Right lobe of liver (tissue), 4 donors: ENCODE measurements at regions not wholly inside any gene's neighbourhood (a gene's known extent, or its start where the extent isn't known, plus 50 kb on each side); places are given as distances from the start of the nearest gene placed in this dataset.

Source experiments
- CTCF ChIP-seq, 4 donors: fragments of 200-600 bp in 3 of 4; fragments of 450-650 bp in 1 of 4; IDR thresholded peaks; one replicate each; pipeline versions ENCODE4 v1.5.1 to v1.8.0; 2016 to 2022; ENCODE audit warnings: antibody characterized with exemption in 4 of 4, mild to moderate bottlenecking in 2 of 4
- POLR2A ChIP-seq: fragments of 450-650 bp; IDR thresholded peaks from one replicate; pipeline ENCODE4 v1.6.1; 2017; ENCODE audit warnings: antibody characterized with exemption, mild to moderate bottlenecking
- donor health status: DM: no; HTN: no; CAD: no.
- donor health status: DM: no; HTN: no; CAD: no.
- donor health status: DM: no; HTN: yes; CAD: no.

GRCh38 chr16:50985733-50986132 lies 165.3 kb downstream of the SALL1 start:
- TF ChIP-seq CTCF (IDR thresholded peaks at IDR 0.05) (no peak), POLR2A (no peak)
